ENCODE measurements at regions not wholly inside any gene's neighbourhood (a gene's known extent, or its start where the extent isn't known, plus 50 kb on each side); places are given as distances from the start of the nearest gene placed in this dataset.
A peak's percentile ranks its signal among the peaks of the same experiment; 100 is the strongest.

DNA sequence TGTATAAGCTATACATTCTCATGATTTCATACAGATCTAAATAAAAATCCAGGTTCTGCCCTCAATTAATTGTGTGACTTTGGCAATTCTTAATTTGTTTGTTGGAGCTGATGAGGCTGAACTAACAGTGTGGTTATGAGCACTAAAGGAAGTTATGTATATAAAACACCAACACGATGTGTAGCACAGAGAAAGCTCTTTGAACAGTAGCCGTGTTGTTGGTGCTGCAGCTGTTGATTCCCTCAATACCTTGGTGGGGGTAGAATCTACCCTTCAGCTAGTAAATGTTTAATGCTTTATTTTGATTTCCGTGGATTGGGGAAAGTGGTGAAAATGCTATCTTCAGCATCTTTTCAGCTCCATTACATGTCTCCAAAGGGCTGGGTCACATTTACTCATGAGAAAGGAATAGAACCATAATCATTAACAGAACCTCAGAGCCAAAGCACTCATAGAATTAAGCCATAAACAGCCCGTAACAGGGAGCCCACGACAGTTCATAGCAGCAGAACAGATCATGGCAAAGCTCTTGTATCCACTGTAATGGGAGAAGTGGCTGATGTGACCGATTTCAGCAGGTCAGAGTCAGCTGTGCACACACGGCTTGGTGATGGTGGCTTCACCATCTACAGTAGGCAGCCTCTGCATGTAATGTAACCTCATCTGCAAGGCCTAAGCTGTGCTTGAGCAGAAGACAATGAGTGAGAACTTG, 332.7 kb downstream of the DIRAS2 start:
- DNase-seq (ENCODE audit: low spot score), result peak; percentile 38
- no peak overlapping the region for H3K4me3 ChIP-seq

DNA sequence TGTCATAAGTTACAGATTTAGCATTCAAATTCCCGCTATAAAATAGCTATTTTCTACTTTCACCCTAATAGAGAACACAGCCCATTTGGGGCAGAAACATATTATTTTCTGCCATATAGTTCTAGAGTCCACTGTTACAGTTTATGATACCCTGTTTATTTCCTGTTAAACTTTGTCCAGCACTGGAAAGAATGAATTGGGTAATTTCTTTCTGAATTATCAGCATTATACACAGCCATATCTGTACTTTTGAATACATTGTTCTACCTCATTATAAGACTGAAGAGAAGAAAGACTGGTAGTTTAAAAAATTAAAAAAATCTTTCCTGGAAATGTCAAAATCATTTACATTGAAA, 332.1 kb downstream of the DIRAS2 start:
- no peaks in the 10 kb centered on the region for H3K36me3 ChIP-seq (replicated peaks; ENCODE audit: insufficient read depth, low read depth)
- H3K27me3 ChIP-seq, result no peaks in the 10 kb centered on the region
- peaks cover 19% of the 10 kb centered on the region for H3K4me1 ChIP-seq (ENCODE audit: insufficient read depth)
- DNase-seq (ENCODE audit: low spot score), result no peak
- no peak overlapping the region for H2AFZ ChIP-seq
- no peaks in the 10 kb centered on the region for H3K9me3 ChIP-seq (ENCODE audit: low read depth)
- no peaks in the 10 kb centered on the region for H3K79me2 ChIP-seq
- no peak overlapping the region for H3K4me3 ChIP-seq
- H3K27ac ChIP-seq, result peak overlapping the region; percentile 59
- H3K4me2 ChIP-seq, result no peak overlapping the region
- TF ChIP-seq EZH2phosphoT487 (IDR thresholded peaks at IDR 0.05; ENCODE audit: low read depth, severe bottlenecking, unreplicated experiment), result no peak
- no peak for TF ChIP-seq EZH2 (IDR thresholded peaks at IDR 0.05; ENCODE audit: borderline replicate concordance)
- TF ChIP-seq, protein P1, sequence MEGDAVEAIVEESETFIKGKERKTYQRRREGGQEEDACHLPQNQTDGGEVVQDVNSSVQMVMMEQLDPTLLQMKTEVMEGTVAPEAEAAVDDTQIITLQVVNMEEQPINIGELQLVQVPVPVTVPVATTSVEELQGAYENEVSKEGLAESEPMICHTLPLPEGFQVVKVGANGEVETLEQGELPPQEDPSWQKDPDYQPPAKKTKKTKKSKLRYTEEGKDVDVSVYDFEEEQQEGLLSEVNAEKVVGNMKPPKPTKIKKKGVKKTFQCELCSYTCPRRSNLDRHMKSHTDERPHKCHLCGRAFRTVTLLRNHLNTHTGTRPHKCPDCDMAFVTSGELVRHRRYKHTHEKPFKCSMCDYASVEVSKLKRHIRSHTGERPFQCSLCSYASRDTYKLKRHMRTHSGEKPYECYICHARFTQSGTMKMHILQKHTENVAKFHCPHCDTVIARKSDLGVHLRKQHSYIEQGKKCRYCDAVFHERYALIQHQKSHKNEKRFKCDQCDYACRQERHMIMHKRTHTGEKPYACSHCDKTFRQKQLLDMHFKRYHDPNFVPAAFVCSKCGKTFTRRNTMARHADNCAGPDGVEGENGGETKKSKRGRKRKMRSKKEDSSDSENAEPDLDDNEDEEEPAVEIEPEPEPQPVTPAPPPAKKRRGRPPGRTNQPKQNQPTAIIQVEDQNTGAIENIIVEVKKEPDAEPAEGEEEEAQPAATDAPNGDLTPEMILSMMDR (IDR thresholded peaks at IDR 0.05; ENCODE audit: poor library complexity), result no peak
- no peaks in the 10 kb centered on the region for H3K9me2 ChIP-seq (replicated peaks; ENCODE audit: insufficient read depth)
- WGBS (ENCODE audit: low lambda C conversion rate, missing lambda C conversion rate), result 90% methylated on average over 1 of the region's 1 CpG
- no peaks in the 10 kb centered on the region for H4K20me1 ChIP-seq (ENCODE audit: insufficient read depth, poor library complexity, severe bottlenecking)

More for the DNA sequence above, 332.7 kb downstream of the DIRAS2 start:
- Histone ChIP-seq H3K9me3 (ENCODE audit: low read depth) (no peaks in the 10 kb centered on the region), H3K36me3 (replicated peaks; ENCODE audit: insufficient read depth, low read depth) (no peaks in the 10 kb centered on the region), H2AFZ (no peak overlapping the region), H4K20me1 (ENCODE audit: insufficient read depth, poor library complexity, severe bottlenecking) (no peaks in the 10 kb centered on the region), H3K9me2 (replicated peaks; ENCODE audit: insufficient read depth) (no peaks in the 10 kb centered on the region), H3K27ac (peak overlapping the region; percentile 59), H3K79me2 (no peaks in the 10 kb centered on the region), H3K27me3 (no peaks in the 10 kb centered on the region), H3K4me2 (no peak overlapping the region), H3K4me1 (ENCODE audit: insufficient read depth) (peaks cover 19% of the 10 kb centered on the region)
- no peak for TF ChIP-seq EZH2phosphoT487 (IDR thresholded peaks at IDR 0.05; ENCODE audit: low read depth, severe bottlenecking, unreplicated experiment)
- TF ChIP-seq, protein P1 (IDR thresholded peaks at IDR 0.05; ENCODE audit: poor library complexity), result no peak
- 58% methylated on average over 7 of the region's 7 CpGs for WGBS (ENCODE audit: low lambda C conversion rate, missing lambda C conversion rate)

DNA sequence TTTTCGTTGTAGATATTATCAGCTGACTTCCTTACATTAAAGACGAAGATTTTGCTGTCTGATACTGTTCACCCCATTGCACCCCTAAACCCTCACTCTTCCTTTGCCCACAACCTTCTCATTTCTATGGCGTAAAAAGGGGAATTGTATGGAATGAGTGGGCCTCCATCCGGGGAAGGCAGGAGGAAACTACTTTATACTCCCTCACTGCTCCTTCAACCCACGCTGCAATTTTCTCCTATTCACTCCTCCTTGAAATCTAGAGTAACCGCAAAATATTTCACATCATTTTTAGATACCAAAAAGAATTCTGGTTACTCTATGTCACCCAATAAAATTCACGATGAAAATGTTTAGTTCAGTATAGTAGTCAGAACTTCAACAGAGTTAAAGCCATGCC, 330.8 kb downstream of the DIRAS2 start:
- TF ChIP-seq, protein P1 (IDR thresholded peaks at IDR 0.05; ENCODE audit: poor library complexity), result no peak
- no peak for TF ChIP-seq EZH2phosphoT487 (IDR thresholded peaks at IDR 0.05; ENCODE audit: low read depth, severe bottlenecking, unreplicated experiment)
- no peak for TF ChIP-seq EZH2 (IDR thresholded peaks at IDR 0.05; ENCODE audit: borderline replicate concordance)
- Histone ChIP-seq H3K79me2 (no peaks in the 10 kb centered on the region), H3K36me3 (replicated peaks; ENCODE audit: insufficient read depth, low read depth) (no peaks in the 10 kb centered on the region), H3K4me2 (no peak overlapping the region), H3K4me3 (no peak overlapping the region), H3K4me1 (ENCODE audit: insufficient read depth) (peaks cover 19% of the 10 kb centered on the region), H2AFZ (no peak overlapping the region), H3K9me3 (ENCODE audit: low read depth) (no peaks in the 10 kb centered on the region), H3K27me3 (no peaks in the 10 kb centered on the region), H3K27ac (no peak overlapping the region), H4K20me1 (ENCODE audit: insufficient read depth, poor library complexity, severe bottlenecking) (no peaks in the 10 kb centered on the region), H3K9me2 (replicated peaks; ENCODE audit: insufficient read depth) (no peaks in the 10 kb centered on the region)
- no peak for DNase-seq (ENCODE audit: low spot score)
- WGBS (ENCODE audit: low lambda C conversion rate, missing lambda C conversion rate), result 86% methylated on average over 7 of the region's 7 CpGs

All from hepatocyte (in vitro differentiated cells).